Endothelial cell of umbilical vein (primary cell): ENCODE measurements at regions not wholly inside any gene's neighbourhood (a gene's known extent, or its start where the extent isn't known, plus 50 kb on each side); places are given as distances from the start of the nearest gene placed in this dataset.

Source experiments
- BruUV-seq: library from RNA; stranded (reverse); fragments of 400-500 nt; replicated peaks from 2 replicates; lab custom pipeline; 2021; lab: Mats Ljungman, UMichigan
- CTCF ChIA-PET: fragments of 300-600, 350-600 bp; sonication (Branson Sonifier 250); formaldehyde crosslinking; loops from one replicate; lab custom pipeline; 2021; ENCODE audit warnings: antibody characterized with exemption, inconsistent platforms; lab: Charles Lee
- POLR2A ChIA-PET: fragments of 300-600, 350-600 bp; sonication (Branson Sonifier 250); formaldehyde crosslinking; loops from one replicate; lab custom pipeline; 2021; ENCODE audit warnings: antibody characterized with exemption, inconsistent platforms; lab: Charles Lee
- DNase-seq: peaks from one replicate; pipeline ENCODE4 v3.0.0-alpha.2; 2011; ENCODE audit warnings: low read depth, low spot score
- FAIRE-seq: peaks from 2 replicates; lab custom pipeline; 2011; peaks lifted over from hg19 to GRCh38; lab: Jason Lieb, UNC
- H2AFZ ChIP-seq: 2 replicates; pipeline ENCODE4 v1.6.0; 2012; ENCODE audit warnings: low read depth, low read length, control low read depth, inconsistent platforms
- H3K27ac ChIP-seq: 2 replicates; pipeline ENCODE4 v1.5.1; 2011; ENCODE audit warnings: low read depth, mild to moderate bottlenecking, control low read depth, low read length, moderate library complexity; ENCODE audit not compliant: insufficient read depth
- H3K27me3 ChIP-seq, 2 experiments: 2 replicates each; pipeline versions ENCODE4 v1.6.0 to v1.6.1; 2011; ENCODE audit warnings: low read length in 2 of 2, mixed read lengths in 1 of 2; ENCODE audit not compliant: control insufficient read depth in 2 of 2, insufficient read depth in 2 of 2
- H3K36me3 ChIP-seq, 2 experiments: 2 replicates in 1 of 2; 3 replicates in 1 of 2; pipeline ENCODE4 v1.5.1; 2011; ENCODE audit warnings: low read length in 2 of 2, mild to moderate bottlenecking in 1 of 2, moderate library complexity in 1 of 2; ENCODE audit not compliant: control insufficient read depth in 2 of 2, insufficient read depth in 2 of 2; ENCODE audit errors: extremely low read depth in 1 of 2
- H3K4me1 ChIP-seq: 3 replicates; pipeline ENCODE4 v1.5.1; 2011; ENCODE audit warnings: mild to moderate bottlenecking, low read length; ENCODE audit not compliant: control insufficient read depth, insufficient read depth; ENCODE audit errors: extremely low read depth
- H3K4me2 ChIP-seq: 2 replicates; pipeline ENCODE4 v1.6.1; 2011; ENCODE audit warnings: low read length, control low read depth, mixed read lengths; ENCODE audit not compliant: insufficient read depth
- H3K4me3 ChIP-seq, 3 experiments: fragments of 200-600 bp in 1 of 3; sonication (generic), shearing (Covaris generic) in 1 of 3; replicated peaks in 1 of 3; 2 replicates each; pipeline ENCODE4 v1.5.1; 2011 to 2016; ENCODE audit warnings: control low read depth in 3 of 3, low read length in 3 of 3, mild to moderate bottlenecking in 2 of 3, inconsistent platforms in 1 of 3, low read depth in 1 of 3, moderate library complexity in 1 of 3; ENCODE audit not compliant: insufficient read depth in 1 of 3
- H3K79me2 ChIP-seq: 2 replicates; pipeline ENCODE4 v1.6.0; 2012; ENCODE audit warnings: low read length, inconsistent platforms; ENCODE audit not compliant: control insufficient read depth, insufficient read depth
- H3K9ac ChIP-seq: replicated peaks from 2 replicates; pipeline ENCODE3; 2011; ENCODE audit warnings: low read length, control low read depth; ENCODE audit not compliant: insufficient read depth; ENCODE audit errors: extremely low read depth
- H3K9me1 ChIP-seq: replicated peaks from 3 replicates; pipeline ENCODE4 v1.6.0; 2011; ENCODE audit warnings: mild to moderate bottlenecking, low read length; ENCODE audit not compliant: control insufficient read depth, insufficient read depth; ENCODE audit errors: extremely low read depth
- H3K9me3 ChIP-seq: replicated peaks from 2 replicates; pipeline ENCODE4 v1.5.1; 2012; ENCODE audit warnings: low read length, inconsistent platforms; ENCODE audit not compliant: control insufficient read depth, insufficient read depth
- H4K20me1 ChIP-seq: replicated peaks from 2 replicates; pipeline ENCODE3; 2011; ENCODE audit warnings: mild to moderate bottlenecking, low read length; ENCODE audit not compliant: control insufficient read depth, insufficient read depth; ENCODE audit errors: extremely low read depth
- CTCF ChIP-seq, 2 donors: IDR thresholded peaks; 1 replicate in 1 of 2; 2 replicates in 1 of 2; pipeline ENCODE4 v1.5.1; 2011; ENCODE audit warnings: low read length in 2 of 2, mild to moderate bottlenecking in 2 of 2, moderate library complexity in 2 of 2, control low read depth in 1 of 2, inconsistent platforms in 1 of 2, low read depth in 1 of 2; ENCODE audit not compliant: insufficient read depth in 1 of 2; ENCODE audit errors: extremely low read depth in 1 of 2
- EZH2 ChIP-seq: IDR thresholded peaks from 2 replicates; pipeline ENCODE4 v1.6.1; 2012; ENCODE audit warnings: borderline replicate concordance, low read depth, mild to moderate bottlenecking, moderate library complexity, low read length, inconsistent platforms; ENCODE audit not compliant: severe bottlenecking
- FOS ChIP-seq: IDR thresholded peaks from 2 replicates; pipeline ENCODE4 v1.6.1; 2011; ENCODE audit warnings: mild to moderate bottlenecking, low read length, moderate library complexity, borderline replicate concordance; ENCODE audit not compliant: insufficient read depth
- GATA2 ChIP-seq: IDR thresholded peaks from 2 replicates; pipeline ENCODE4 v1.7.0; 2011; ENCODE audit warnings: low read depth, mild to moderate bottlenecking, moderate library complexity, mixed read lengths, low read length; ENCODE audit not compliant: insufficient read length, insufficient read depth
- JUN ChIP-seq: IDR thresholded peaks from 2 replicates; pipeline ENCODE4 v1.6.1; 2011; ENCODE audit warnings: borderline replicate concordance, low read depth; ENCODE audit not compliant: insufficient read length, insufficient read depth
- MAX ChIP-seq: IDR thresholded peaks from 2 replicates; pipeline ENCODE4 v1.6.1; 2011; ENCODE audit not compliant: insufficient read depth, insufficient read length
- MYC ChIP-seq: IDR thresholded peaks from one replicate; pipeline ENCODE4 v1.6.1; 2011; ENCODE audit warnings: mild to moderate bottlenecking, low read depth, low read length
- POLR2A ChIP-seq: IDR thresholded peaks from 2 replicates; pipeline ENCODE4 v1.6.1; 2012; ENCODE audit warnings: low read depth, mild to moderate bottlenecking, control low read depth, low read length
- POLR2AphosphoS5 ChIP-seq: IDR thresholded peaks from 2 replicates; pipeline ENCODE4 v1.6.1; 2012; ENCODE audit warnings: low read depth, mild to moderate bottlenecking, control low read depth, low read length, moderate library complexity; ENCODE audit not compliant: insufficient read depth
- dilution Hi-C: fragments of 300-500 bp; cut with MboI; formaldehyde crosslinking; loops from one replicate; pipeline ENCODE4 v1.15.0; 2019; ENCODE audit warnings: low sequenced_read_pairs; ENCODE audit not compliant: extremely low pct_ligation_motif_present
- intact Hi-C: fragments of 100-400 bp; cut with micrococcal nuclease; formaldehyde crosslinking; loops from one replicate; pipeline ENCODE4 v1.10.0; 2022

DNA sequence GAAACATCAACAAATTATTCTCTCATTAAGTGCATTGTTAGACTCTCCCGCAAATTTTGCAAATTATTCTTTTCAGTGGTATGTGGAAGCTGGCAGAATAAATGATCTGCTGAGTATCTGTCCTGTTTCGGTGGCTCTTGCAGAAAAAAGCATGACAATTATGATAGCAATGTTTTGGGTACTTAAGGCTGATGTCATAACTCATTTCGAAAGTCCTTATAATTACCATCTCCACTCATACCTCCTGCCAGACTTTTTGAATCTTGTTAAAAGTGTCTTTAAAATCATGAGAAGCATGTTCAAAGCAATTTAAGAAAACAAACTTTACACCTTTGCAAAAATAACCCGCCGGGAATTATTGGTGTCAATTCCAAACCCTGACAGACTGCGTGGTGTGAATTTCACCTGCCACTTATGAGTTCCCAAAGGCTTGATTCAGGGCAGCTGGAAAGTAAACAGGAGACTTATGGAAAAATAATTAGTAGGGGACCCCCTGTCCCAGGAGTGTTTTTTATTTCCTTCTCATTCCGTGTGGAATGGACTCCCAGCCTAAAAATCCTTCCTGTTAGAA, 87.6 kb upstream of the E2F3 start:
- no TSS peak for BruUV-seq

More for the DNA sequence above, 87.6 kb upstream of the E2F3 start:
- TF ChIP-seq JUN (no peak), MAX (no peak), MYC (no peak), POLR2A (no peak), EZH2 (no peak), POLR2AphosphoS5 (no peak), FOS (no peak), GATA2 (no peak), CTCF (IDR thresholded peaks at IDR 0.05; ENCODE audit: extremely low read depth in 1 of 2, insufficient read depth in 1 of 2, low read depth in 1 of 2, low read length in 2 of 2) (no peak)
- ChIA-PET POLR2A (no interaction called here), CTCF (interaction anchor here (1.7 kb wide), 1 partner anchor 15 kb away, joined by 5 read pairs; no protein-coding TSS in a partner anchor)
- Histone ChIP-seq H3K27ac (no peak overlapping the region), H3K36me3 (no peaks in the 10 kb centered on the region), H3K79me2 (no peaks in the 10 kb centered on the region), H3K4me1 (no peaks in the 10 kb centered on the region), H4K20me1 (no peaks in the 10 kb centered on the region), H3K9me1 (no peaks in the 10 kb centered on the region), H3K4me2 (no peak overlapping the region), H3K4me3 (no peak overlapping the region), H3K9ac (no peak overlapping the region), H3K27me3 (no peaks in the 10 kb centered on the region), H2AFZ (no peak overlapping the region), H3K9me3 (no peaks in the 10 kb centered on the region)
- FAIRE-seq (no peak), DNase-seq (no peak)
- intact Hi-C loops: no loop called here
- dilution Hi-C loops: no loop called here
